ENCODE measurements at regions not wholly inside any gene's neighbourhood (a gene's known extent, or its start where the extent isn't known, plus 50 kb on each side); places are given as distances from the start of the nearest gene placed in this dataset.
"Not testable (repeated sequence)": the region's sequence is repeated elsewhere in the genome, so short reads cannot be mapped to it uniquely, and the experiment has no call there.

DNA sequence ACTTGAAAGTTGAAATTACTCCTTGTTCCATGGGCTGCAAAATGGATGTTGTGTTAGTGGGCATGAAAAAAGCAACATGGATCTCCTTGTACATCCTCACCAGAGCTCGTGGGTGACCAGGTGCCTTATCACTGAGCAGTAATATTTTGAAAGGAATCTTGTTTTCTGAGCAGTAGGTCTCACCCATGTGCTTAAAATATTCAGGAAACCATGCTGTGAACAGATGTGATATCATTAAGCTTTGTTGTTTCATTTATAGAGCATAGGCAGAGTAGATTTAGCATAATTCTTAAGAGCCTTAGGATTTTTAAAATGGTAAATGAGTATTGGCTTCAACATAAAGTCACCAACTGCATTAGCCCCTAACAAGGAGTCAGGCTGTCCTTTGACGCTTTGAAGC is 316.6 kb downstream of the TYW1 start:
- no peaks in the 10 kb centered on the region for H3K9me3 Mint-ChIP-seq
- peaks cover 41% of the 10 kb centered on the region for H3K36me3 Mint-ChIP-seq
- H3K27me3 Mint-ChIP-seq = no peaks in the 10 kb centered on the region
- H3K4me3 Mint-ChIP-seq = no peak overlapping the region
- H3K27ac Mint-ChIP-seq = no peak overlapping the region
- DNase-seq (ENCODE audit: extremely low spot score, unreplicated experiment) = no peak
- H3K4me1 Mint-ChIP-seq (ENCODE audit: unreplicated experiment) = no peaks in the 10 kb centered on the region
- TF ChIP-seq, protein P1, sequence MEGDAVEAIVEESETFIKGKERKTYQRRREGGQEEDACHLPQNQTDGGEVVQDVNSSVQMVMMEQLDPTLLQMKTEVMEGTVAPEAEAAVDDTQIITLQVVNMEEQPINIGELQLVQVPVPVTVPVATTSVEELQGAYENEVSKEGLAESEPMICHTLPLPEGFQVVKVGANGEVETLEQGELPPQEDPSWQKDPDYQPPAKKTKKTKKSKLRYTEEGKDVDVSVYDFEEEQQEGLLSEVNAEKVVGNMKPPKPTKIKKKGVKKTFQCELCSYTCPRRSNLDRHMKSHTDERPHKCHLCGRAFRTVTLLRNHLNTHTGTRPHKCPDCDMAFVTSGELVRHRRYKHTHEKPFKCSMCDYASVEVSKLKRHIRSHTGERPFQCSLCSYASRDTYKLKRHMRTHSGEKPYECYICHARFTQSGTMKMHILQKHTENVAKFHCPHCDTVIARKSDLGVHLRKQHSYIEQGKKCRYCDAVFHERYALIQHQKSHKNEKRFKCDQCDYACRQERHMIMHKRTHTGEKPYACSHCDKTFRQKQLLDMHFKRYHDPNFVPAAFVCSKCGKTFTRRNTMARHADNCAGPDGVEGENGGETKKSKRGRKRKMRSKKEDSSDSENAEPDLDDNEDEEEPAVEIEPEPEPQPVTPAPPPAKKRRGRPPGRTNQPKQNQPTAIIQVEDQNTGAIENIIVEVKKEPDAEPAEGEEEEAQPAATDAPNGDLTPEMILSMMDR (conservative IDR thresholded peaks at IDR 0.05) = no peak

DNA sequence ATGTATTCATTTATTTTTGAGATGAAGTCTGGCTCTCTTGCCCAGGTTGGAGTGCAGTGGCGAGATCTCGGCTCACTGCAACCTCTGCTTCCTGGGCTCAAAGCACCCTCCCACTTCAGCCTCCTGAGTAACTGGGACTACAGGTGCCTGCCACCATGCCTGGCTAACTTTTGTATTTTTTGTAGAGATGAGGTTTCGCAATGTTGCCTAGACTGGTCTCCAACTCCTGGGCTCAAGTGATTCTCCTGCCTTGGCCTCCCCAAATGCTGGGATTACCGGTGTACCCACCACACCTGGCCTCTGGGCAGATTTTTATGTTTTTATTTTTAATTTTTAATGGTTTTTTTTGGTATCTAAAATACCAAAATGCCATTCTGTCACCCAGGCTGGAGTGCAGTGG is 320.3 kb downstream of the TYW1 start:
- not testable (repeated sequence) for H3K27me3 Mint-ChIP-seq; H3K27ac Mint-ChIP-seq; H3K4me3 Mint-ChIP-seq; H3K9me3 Mint-ChIP-seq; H3K4me1 Mint-ChIP-seq (ENCODE audit: unreplicated experiment); DNase-seq (ENCODE audit: extremely low spot score, unreplicated experiment)
- peaks cover 25% of the 10 kb centered on the region for H3K36me3 Mint-ChIP-seq

DNA sequence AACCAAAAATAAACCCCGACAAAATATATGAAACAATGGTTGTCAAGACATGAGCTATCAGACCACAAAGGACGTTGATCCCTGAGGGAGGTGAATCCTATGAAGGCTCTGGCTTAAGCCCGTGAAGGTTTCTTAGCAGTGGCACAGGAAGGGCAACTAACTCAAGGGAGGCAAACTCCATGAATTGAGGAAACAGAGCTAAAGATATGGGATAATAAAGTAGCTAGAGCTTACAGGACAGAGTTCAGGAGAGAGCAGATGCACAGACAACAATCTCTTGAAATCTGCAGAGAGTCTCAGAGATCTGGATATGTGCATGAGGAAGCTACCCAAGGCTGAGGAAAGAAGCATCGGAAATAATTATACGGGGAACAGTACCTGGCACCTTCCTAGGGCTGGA is 331.6 kb downstream of the TYW1 start:
- not testable (repeated sequence) for H3K4me3 Mint-ChIP-seq; H3K27ac Mint-ChIP-seq; H3K4me1 Mint-ChIP-seq (ENCODE audit: unreplicated experiment); DNase-seq (ENCODE audit: extremely low spot score, unreplicated experiment); H3K27me3 Mint-ChIP-seq; H3K9me3 Mint-ChIP-seq; H3K36me3 Mint-ChIP-seq

DNA sequence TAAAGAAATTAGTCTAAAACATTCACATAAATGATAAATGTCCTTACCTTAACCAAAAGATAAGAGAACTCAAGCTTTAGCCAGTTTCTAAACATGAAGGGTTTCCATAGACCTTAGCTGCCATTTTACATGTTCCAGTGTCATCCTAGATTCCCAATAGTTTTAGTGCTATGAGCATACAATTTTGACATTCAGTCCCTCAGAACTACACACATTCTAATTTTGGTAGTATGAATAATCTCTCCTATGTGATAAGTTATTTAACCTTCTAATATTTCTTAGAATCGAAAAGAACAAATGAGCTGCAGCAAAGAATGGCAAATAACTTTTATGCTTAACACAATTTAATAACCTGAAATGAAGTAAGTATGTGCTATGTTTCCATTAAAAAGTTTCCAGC is 338.5 kb downstream of the TYW1 start:
- not testable (repeated sequence) for DNase-seq (ENCODE audit: extremely low spot score, unreplicated experiment); H3K4me1 Mint-ChIP-seq (ENCODE audit: unreplicated experiment); H3K27ac Mint-ChIP-seq; H3K9me3 Mint-ChIP-seq; H3K36me3 Mint-ChIP-seq; H3K27me3 Mint-ChIP-seq; H3K4me3 Mint-ChIP-seq

DNA sequence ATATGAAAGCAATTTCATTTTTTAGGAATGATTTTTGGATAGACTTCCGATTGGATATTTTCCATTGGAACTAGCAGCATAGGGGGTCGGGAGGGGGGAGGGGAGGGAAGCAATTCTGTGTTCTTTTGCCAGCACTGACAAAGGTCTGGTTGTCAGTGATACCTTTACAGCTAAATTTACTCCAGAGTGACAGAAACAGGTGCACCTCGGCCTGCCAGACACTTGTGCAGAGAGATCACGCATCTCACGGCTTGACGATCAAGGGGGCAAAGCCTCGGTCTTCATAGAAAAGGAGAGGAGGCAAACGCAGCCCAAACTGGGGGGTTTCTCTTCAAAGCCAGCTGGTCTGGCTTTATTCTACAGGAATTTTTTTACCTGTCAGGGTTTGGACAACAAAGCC is 339.0 kb downstream of the TYW1 start:
- H3K4me3 Mint-ChIP-seq; H3K4me1 Mint-ChIP-seq (ENCODE audit: unreplicated experiment); H3K27me3 Mint-ChIP-seq; H3K9me3 Mint-ChIP-seq; DNase-seq (ENCODE audit: extremely low spot score, unreplicated experiment); H3K27ac Mint-ChIP-seq; H3K36me3 Mint-ChIP-seq: not testable (repeated sequence)

DNA sequence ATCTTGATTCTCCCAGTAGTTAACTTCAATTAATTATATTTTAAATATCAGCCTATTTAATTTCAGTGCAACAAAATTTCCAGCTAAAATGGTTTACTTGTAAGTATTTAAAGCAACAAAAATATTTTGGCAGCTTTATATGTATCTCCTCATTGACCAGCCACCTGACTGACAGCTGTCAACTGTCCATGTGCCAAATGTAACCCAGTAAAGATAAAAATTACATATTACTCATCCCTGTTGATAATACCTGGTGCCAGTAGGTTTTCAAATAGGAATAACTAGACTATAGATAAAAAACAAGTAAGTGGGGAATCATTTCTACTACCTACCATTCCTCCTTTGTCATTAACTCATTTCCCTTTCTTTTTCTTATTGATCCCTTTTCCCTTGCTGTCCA is 341.9 kb downstream of the TYW1 start:
- not testable (repeated sequence) for H3K27ac Mint-ChIP-seq, H3K9me3 Mint-ChIP-seq

DNA sequence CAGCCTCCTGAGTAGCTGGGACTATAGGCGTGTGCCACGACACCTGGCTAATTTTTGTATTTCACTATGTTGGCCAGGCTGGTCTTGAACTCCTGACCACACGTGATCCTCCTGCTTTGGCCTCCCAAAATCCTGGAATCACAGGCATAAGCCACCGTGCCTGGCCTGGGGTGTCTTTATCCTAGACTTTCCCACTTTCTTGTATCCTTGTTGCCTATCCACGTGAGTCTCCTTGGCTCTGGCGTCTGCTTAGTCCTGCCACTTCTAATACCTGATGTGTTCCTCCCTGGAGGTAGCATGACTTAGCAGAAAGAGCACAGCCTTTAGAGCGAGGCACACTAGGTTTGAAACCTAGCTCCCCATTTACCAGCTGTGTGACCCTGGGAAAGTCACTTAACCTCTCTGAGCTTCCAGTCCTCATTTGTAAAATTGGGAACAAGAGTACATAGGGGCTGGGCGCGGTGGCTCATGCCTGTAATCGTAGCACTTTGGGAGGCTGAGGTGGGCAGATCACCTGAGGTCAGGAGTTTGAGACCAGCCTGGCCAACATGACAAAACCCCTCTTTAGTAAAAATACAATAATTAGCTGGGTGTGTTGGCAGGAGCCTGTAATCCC is 344.6 kb downstream of the TYW1 start:
- Mint-ChIP-seq H3K9me3 (no peaks in the 10 kb centered on the region), H3K27ac (no peak overlapping the region), H3K4me3 (no peak overlapping the region), H3K36me3 (peaks cover 11% of the 10 kb centered on the region), H3K4me1 (ENCODE audit: unreplicated experiment) (no peaks in the 10 kb centered on the region), H3K27me3 (no peaks in the 10 kb centered on the region)
- peak; percentile 44 for DNase-seq (ENCODE audit: extremely low spot score, unreplicated experiment)
- TF ChIP-seq, protein P1 (conservative IDR thresholded peaks at IDR 0.05) = no peak

More for the DNA sequence above, 341.9 kb downstream of the TYW1 start:
- H3K4me1 Mint-ChIP-seq (ENCODE audit: unreplicated experiment); DNase-seq (ENCODE audit: extremely low spot score, unreplicated experiment); H3K27me3 Mint-ChIP-seq; H3K4me3 Mint-ChIP-seq: not testable (repeated sequence)
- H3K36me3 Mint-ChIP-seq = peaks cover 11% of the 10 kb centered on the region

DNA sequence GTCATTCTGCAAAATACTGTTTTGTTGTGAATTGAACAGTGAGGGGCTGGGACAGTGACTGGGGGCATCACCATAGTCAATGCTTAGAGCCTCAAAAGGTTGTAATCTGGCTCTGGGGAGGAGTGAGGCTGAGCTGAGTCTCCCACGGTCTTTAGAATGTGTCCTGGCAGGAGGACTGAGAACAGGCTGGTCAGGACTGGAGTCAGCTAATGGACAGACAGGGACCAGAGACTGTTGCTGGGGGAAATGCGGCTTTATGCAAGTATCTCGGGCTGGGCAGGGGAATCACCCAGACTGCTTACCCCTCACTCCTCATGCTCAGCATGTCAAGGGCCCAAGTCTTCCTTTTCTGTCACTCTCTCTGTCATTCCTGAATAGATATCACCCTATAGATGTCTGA is 346.5 kb downstream of the TYW1 start:
- H3K27ac Mint-ChIP-seq = no peak overlapping the region
- no peaks in the 10 kb centered on the region for H3K27me3 Mint-ChIP-seq
- peaks cover 11% of the 10 kb centered on the region for H3K36me3 Mint-ChIP-seq
- no peak overlapping the region for H3K4me3 Mint-ChIP-seq
- H3K4me1 Mint-ChIP-seq (ENCODE audit: unreplicated experiment) = no peaks in the 10 kb centered on the region
- TF ChIP-seq, protein P1 (conservative IDR thresholded peaks at IDR 0.05) = no peak
- no peak for DNase-seq (ENCODE audit: extremely low spot score, unreplicated experiment)
- no peaks in the 10 kb centered on the region for H3K9me3 Mint-ChIP-seq

Data from type B pancreatic cell (in vitro differentiated cells).